ENCODE measurements at regions not wholly inside any gene's neighbourhood (a gene's known extent, or its start where the extent isn't known, plus 50 kb on each side); places are given as distances from the start of the nearest gene placed in this dataset.

GRCh38 chr1:34366875-34367624, 190.3 kb downstream of the C1orf94 start:
- TF ChIP-seq EZH2phosphoT487 (IDR thresholded peaks at IDR 0.05; ENCODE audit: low read depth, severe bottlenecking, unreplicated experiment) (no peak), EZH2 (IDR thresholded peaks at IDR 0.05; ENCODE audit: borderline replicate concordance) (no peak), CTCF (IDR thresholded peaks at IDR 0.05; ENCODE audit: poor library complexity) (no peak)

Data from hepatocyte (in vitro differentiated cells).